Stimulated activated CD4-positive, alpha-beta T cell treated with anti-CD3 and anti-CD28 coated beads, Interleukin-1b, Interleukin-23, amount 100 ng/mL, for 48 hours (primary cell): ENCODE measurements at regions not wholly inside any gene's neighbourhood (a gene's known extent, or its start where the extent isn't known, plus 50 kb on each side); places are given as distances from the start of the nearest gene placed in this dataset.
"Not testable (repeated sequence)": the region's sequence is repeated elsewhere in the genome, so short reads cannot be mapped to it uniquely, and the experiment has no call there.

Source experiments
- DNase-seq: peaks from one replicate; pipeline ENCODE4 v3.0.0-alpha.2; 2020

DNA sequence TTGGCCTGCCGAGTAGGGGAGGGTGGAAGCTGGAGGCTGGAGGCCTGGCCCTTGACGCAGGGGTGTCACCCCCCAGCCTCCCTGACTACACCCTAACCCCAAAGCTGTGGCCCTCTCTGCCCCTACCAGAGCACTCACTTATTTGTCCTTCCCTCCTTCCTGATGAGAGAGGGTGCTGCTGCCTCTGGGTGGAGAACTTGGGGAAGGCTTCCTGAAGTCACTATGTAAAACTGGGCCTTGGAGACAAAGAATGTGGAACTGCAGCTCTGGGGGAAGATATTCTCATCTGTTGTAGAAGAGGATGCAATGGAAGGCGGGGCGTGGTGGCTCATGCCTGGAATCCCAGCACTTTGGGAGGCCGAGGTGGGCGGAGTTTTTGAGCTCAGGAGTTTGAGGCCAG is 485.2 kb downstream of the ZNF536 start:
- DNase-seq, result no peak

DNA sequence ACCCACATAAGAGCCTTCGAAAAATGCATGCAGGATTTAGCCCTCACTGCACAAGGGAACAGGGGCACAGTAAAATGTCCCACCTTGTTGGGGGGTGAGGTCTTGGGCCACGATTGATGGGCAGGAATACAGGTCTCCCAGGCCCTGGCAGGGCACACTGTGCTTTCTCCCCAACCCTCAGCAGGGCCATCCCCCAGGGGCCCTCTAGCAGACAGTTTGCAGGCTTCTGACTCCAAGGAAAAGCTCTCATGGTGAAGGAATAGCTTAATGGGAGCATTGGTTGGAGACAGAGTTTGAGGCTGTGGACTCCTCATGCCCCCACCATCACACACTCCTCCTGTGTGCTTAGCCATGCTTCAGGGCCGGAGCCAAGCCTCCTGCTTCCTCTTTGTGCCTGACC is 484.6 kb downstream of the ZNF536 start:
- no peak for DNase-seq

DNA sequence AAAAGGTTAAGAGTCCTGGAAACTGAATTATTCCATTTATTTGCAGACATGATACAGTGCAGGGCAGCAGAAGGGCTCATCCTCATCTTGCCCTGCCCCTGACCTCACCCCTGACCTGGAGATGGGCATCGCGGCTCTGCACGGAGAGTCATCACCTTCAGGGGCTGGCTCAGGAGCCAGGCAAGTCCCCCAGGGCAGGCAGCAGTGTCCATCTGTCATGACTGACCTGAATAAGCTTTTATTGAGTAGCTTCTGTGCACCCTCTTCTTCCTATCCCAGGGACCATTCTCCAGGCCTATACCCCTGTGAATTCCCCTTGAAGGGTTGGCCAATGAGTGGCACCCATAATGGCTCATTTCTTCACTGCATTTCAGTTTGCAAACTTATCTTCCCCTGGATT is 484.2 kb downstream of the ZNF536 start:
- no peak for DNase-seq

DNA sequence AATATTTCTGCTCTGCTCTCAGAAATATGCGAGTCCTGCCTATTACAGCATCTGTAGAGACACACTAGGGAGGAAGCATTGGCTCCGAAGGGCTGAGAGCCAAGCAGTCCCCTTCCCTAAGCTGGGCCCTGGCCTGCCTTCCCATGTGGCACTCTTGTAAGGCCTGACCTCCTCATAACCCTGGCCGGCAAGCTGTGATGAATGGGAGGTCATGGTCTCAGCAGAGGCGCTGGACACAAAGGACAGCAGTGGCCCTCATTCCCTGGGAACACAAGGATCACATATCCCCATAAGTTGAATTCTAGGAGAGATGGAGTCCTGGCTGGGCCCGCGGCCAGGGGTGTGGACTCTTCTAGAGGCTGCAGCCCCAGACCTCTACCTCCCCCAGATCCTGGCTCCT is 483.3 kb downstream of the ZNF536 start:
- DNase-seq, result no peak

DNA sequence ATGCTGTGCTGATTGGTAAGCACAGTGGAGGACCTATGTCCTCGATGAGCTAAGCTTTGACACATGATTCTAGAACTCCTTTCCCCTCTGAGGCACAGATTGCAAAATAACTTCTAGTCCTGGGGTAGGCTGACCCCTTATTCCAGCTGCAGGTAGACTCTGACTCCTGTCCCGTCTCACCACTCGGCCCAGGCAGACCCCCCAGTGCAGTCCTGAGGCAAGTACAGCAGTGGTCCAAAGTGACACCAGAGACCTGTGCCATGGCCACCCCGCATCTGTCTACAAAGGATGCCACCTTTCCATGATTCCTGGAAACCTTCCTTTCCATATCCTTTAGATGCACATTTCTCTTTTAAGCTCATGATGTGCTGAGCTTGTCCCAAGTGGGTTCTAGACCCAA is 482.5 kb downstream of the ZNF536 start:
- no peak for DNase-seq

DNA sequence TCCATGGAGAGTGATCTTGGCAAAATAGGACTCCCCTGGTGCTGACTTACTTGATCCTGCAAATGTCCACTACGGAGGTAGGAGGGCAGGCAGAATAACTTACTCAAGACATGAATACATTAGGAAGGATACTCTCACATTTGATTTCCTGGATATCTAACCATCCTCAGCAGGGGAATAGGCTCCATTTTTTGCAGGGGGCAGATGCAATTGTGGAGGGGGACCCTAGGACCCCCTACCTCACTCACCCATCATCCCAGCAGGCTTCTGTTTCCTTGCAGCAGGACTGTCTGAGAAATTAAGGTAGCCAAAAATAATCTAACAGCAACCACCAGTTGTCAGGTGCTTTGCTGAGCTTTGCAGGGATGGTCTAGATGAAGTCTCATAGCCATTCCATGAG is 482.0 kb downstream of the ZNF536 start:
- no peak for DNase-seq

DNA sequence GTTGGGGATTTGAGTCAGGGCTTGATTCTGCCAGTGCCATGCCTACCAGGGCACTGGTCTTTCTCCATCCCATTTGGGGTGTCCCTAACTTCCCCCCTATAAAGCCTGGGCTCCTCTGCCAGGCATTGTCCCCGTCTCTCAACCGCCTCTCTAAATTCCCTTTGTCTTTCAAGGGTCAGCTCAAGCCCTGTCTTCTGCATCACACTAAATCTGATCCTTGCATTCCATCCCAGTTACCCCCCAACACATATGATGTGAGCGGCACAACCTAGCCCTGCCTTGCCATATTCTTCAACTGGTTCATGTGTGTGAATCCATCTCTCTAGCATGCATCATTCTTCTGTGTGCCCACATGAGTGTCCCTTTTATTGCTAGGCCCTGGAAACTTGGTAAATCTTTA is 480.9 kb downstream of the ZNF536 start:
- DNase-seq, result no peak

DNA sequence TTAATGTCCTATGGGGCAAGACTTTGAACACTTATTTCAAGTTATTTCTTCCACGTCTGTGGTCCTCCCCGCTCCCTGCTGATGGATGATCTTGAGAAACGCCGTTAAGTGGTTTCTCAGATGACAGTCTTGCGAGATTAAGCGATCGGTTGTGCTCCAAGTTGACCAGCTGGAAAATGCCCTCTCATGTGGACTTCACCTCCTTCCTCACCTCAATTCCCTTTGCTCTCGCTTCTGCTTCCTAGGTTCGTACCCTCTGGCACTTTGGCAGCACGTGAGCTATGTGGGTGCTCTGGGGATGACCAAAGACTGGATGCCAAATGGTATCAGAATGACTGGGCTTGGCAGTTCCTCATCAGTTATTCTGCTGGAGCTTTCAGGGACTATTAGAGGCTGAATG is 480.0 kb downstream of the ZNF536 start:
- no peak for DNase-seq

DNA sequence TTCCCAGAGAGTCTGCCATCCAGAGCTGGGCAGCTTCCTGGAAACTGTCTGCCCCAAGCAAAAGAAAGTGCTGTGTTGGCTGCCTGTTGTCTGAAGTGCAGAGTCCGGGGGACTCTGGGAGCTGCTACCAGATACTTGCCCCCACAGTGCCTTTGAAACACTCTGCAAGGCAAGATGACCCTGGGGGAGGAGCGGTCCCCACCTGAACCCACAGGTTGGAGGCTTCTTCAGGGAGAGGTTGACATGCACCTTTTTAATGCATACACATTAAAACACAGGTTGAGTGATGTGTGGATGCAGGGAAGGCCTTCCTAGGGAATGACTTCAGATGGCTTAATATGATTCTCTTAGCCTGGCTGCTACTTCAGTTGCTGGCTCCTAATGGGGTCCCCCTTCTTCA is 479.5 kb downstream of the ZNF536 start:
- no peak for DNase-seq

DNA sequence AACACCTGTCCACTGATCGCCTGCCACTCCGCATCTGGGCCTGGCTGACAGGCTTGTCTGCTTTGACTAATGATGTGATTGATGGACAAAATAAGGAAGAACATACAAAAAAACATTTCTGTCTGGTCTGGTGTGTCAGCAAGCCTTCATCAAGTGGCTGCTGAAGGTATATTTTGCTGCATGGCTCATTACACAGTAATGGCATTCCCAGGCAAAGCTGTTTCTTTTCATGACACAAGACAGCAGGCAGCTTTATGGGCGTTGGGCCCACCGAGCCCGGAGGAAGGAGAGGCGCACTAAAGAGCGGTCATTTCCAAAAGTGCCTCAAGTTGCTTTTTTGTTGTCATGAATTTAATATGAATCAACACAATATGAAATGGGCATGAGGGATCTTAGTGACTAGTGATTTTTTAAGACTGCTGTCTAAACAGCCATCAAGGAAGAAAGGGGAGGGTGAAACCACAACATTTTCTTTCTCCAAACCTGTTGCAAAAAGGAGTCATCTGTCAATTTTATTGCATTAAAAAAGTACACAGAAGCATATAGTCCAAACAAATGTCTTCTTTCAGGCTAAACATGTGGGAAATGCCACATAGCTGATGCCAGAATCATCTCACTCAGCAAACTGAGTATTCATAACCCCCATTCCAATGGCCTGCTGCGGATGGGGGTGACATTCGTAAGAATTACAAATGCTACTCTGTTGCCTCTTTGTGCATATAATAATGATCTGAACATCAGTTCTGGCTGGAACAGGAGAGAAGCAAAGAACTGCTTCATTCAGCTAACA is 476.6 kb downstream of the ZNF536 start:
- DNase-seq, result no peak

DNA sequence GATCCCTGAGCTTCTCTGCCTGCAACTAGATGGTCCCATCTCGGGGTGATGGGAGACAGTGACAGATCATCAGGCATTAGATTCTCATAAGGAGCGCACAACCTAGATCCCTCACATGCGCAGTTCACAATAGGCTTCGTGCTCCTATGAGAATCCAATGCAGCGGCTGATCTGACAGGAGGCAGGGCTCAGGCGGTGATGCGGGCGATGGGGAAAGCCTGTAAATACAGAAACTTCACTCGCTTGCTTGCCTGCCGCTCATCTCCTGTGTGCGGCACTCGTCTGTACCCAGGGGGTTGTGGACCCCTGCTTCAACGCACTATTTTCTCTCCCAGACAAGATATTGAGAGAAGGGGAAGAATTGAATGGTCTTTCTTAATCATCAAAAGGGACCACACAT is 473.9 kb downstream of the ZNF536 start:
- no peak for DNase-seq

DNA sequence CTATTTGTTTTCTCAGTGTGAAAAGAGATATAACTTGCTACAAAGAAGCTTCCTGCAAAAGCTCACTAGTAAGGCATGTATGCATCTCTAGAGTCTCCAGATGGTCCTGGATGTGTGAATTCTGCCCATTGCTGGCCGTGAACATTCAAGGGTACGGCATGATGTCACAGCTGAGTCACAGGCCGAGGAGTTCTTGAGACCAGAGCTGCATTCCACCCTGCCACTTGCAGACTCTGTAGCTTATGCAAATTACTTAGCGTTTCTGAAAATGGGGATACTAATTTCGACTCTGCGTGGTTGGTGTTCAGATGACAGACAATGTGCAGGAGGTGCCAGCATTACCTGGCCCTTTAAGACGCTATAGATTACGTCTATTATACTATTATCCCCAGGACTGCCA is 470.7 kb downstream of the ZNF536 start:
- DNase-seq, result no peak

DNA sequence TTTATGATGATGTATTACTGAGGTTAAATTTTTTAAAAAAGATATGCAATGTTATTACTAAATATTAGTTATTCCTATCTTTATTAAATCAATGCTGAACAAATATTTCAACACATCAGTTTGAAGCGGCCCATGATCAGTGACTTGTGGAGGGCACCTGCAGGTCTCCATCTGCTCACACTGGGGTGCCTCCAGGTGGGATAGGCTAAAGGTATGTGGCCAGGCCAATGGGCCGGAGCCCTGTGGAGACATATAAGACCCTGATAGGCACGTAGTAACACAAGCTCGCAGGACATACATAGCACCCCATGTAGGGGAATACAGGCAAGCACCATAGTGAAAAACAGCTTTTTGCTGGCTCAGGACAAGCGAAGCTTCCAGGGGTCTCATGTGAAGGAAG is 469.8 kb downstream of the ZNF536 start:
- no peak for DNase-seq

DNA sequence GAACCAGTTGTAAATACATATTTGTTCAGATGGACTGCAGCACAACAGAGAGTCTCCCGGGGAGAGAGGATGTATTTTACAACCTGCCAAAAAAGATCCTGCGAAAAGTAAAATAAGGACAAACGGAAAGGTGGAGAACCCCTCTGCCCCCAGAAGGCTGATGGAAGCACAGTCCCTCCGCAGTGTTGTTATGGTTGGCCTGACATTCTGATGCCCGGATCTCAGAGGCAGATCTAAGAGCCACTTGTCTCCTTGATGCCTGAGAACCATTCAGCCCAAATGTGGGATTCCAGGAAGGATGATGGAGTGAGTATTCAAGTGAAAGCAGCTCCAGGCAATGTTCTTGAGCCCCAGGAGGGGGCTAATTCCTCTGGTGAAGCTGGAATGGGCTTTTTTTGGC is 458.7 kb downstream of the ZNF536 start:
- no peak for DNase-seq

DNA sequence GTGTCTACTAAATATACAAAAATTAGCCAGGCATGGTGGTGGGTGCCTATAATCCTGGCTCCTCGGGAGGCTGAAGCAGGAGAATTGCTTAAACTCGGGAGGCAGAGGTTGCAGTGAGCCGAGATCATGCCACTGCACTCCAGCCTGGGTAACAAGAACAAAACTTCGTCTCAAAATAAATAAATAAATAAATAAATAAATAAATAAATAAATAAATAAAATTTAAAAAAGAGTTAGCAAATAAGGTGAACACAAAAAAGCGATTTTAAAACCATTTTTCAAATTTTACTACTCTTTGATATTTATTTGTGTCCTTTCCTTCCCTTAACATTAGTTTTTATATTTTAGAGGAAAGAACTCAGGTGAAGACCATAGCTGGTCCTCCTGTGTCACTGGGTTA is 453.3 kb downstream of the ZNF536 start:
- DNase-seq, result not testable (repeated sequence)

DNA sequence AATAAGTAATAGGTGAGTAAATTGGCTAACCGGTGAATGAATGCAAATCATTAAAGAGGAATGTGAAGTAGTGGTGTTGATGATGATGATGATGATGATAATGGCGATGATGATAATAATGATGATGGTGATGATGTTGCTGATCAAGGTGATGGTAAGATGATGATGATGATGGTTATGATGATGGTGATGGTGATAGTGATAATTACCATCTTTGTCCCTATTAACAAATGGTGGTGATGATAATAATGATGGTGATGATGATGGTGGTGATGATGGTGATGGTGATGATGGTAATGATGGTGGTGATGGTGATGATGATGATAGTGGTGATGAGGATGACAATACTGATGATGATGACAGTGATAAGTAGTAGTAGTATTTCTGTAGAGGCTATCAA is 452.6 kb downstream of the ZNF536 start:
- no peak for DNase-seq

DNA sequence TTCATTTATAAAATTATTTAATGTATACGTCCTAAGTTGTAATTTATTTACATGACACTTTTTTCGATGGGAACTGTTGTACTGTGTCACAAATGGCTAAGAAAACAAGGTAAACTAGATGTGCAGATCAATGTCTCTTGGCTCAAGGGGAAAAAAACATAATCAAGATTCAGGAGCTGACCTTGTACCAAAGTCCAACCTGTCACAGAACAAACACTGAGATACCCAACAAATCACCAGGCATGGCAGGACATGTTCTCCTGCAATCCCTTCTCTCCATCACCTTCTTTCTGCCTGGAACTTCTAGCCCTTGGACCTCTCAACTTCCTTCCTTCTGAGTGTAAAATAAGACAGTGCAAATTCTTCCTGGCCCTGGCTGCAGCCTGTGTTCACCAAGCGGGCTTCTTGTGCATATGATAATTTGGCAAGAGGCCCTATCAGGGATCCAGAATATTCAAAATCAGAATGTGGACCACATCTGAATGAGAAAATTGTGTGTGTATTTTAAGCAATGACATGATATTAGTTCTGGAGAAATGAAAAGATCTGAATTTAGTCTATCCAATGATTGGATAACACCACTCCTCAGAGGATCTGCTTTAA is 445.9 kb downstream of the ZNF536 start:
- no peak for DNase-seq

DNA sequence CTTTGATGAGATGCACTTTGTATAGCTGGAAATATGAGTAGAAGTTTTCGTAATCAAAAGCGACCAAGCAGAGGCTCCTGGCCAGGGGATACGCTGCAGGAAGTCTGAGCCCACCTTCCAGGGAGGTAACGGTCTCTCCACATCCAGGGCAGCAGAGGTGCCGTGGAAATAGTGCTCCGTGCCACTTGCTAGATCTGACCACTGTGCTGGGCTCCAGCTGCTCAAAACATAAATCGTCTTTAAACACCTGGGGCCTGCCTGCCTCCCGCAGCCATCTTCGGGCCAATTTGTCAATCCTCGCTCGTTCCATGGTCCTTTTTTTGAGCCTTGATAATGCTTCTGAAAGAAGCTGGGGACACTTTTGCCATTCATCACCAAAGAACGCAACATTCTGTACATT is 445.0 kb downstream of the ZNF536 start:
- DNase-seq, result no peak

DNA sequence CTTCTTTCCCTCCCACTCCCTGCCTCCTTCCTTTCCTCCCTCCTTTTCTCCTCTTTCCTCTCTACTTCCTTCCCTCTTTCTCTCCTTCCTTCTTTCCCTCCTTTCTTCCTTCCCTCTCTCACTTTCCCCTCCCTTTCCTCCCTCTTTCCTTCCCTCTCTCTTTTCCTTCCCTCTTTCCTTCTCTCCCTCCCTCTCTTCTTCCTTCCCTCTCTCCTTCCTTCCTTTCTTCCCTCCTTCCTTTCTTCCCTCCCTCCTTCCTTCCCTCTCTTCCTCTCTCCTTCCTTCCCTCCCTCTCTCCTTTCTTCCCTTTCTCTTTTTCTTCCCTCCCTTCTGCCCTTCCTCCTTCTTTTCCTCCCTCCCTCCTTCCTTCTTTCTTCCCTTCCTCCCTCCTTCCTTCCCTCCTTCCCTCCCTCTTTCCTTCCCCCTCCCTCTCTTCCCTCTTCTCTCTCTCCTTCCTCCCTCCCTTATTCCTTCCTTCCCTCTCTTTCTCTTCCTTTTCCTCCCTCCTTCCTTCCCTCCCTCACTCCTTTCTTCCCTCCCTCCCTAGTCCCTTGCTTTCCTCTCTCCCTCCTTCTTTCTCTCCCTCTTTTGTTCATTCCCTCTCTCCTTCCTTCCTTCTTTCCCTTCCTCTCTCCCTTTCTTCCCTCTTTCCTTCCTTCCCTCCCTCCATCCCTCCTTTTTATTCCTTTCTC is 443.9 kb downstream of the ZNF536 start:
- DNase-seq, result no peak

DNA sequence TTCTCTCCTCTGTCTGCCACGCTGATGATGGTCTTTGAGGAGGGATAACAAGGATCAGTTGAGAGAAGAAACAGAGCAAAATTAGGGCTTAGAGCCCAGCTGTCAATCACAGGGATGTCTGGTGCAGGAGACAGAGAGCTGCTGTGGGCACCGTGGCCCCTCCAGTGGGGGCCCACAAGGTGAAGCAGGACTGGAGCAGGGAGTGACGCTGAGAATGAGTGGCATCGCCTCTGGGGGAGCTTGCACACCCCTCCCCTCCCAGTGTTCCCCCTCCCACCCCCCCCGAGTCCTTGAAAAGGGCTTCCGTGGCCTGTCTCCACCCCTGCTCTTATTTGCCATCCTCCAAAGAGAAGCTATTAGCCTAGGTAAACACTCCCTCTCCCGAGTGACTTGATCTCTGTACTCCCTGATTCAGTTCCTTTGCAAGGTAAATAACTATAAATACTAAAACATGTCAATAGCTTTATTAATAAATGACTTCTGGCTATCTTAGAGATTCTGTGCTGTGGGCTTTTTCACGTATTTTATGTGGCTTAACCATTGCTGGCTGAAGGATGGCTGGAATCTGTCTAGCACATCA is 440.0 kb downstream of the ZNF536 start:
- DNase-seq, result no peak

DNA sequence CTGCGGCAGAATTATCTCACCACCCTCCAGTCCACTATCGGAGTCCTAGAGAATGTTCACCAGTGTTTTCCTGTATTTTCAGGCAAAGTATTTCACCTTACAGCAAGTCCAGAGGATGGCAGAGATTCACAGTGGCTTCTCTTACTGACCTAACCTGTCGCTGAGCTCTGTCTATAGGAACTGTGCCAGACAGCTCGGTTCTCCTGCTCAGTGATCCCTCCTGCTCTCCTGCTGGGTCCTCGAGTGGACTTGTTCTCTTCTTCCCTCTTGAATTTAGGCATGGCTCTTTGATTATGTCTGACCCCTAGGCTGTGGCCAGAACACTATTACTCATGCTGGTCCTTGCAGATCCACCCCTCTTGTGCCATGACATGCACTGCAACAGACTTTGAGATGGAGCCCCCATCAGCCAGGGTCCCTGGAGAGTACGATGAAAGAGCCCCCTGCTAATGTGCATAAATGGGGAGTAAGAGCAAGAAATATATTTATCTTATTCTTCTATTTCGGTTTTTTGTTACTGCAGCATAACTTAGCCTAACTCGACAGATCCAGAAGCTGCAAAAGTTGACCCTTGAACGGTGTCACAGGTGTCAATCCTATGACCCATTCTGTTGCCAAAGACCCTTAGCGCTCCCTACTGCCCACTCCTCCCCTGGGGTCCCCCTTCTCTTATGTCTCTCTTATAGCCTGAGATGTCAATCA is 439.4 kb downstream of the ZNF536 start:
- no peak for DNase-seq

DNA sequence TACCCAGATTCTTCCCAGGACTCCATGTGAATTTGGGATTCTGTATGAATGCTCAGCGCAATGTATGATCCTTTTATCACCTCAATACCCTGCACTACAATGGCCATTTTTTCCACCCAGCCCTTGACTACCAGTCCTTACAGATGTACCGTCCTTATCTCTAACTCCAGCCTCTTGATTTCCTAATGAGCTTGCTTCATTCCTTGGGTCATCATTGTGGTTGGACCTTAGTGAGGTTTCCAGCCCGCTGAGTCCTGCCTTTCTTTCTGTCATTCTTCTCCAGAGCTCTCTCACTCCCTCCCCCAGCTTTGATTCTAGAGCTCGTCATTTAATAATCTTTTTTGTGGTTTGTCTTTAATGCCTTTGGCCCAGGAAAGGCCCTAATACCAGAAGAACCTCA is 438.5 kb downstream of the ZNF536 start:
- no peak for DNase-seq

DNA sequence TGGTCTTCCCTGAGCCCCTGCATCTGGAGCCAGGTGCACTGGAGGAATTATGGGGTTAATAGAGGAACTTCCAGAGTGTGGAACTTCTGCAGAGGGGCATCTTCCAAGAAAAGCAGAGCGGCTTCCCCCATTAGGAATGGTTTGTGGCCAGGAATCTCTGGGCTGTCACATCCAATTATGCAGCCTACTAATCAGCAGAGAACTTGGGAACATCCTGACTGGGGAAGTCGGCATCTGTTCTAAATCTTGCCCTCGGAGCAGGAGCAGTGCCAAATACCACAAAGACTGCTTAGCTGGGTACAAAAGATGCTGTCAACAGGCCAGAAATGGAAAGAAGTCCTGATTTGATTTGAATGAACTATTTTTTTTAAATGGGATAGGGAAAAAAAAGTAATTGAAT is 435.1 kb downstream of the ZNF536 start:
- no peak for DNase-seq
